GM12872 (cell line): ENCODE measurements at regions not wholly inside any gene's neighbourhood (a gene's known extent, or its start where the extent isn't known, plus 50 kb on each side); places are given as distances from the start of the nearest gene placed in this dataset.

Experiments
- TF ChIP-seq, protein P1 (sequence below): IDR thresholded peaks from 3 replicates; pipeline ENCODE4 v1.5.1; 2011; ENCODE audit warnings: low read depth, mild to moderate bottlenecking, low read length, moderate library complexity; ENCODE audit not compliant: insufficient read depth

DNA sequence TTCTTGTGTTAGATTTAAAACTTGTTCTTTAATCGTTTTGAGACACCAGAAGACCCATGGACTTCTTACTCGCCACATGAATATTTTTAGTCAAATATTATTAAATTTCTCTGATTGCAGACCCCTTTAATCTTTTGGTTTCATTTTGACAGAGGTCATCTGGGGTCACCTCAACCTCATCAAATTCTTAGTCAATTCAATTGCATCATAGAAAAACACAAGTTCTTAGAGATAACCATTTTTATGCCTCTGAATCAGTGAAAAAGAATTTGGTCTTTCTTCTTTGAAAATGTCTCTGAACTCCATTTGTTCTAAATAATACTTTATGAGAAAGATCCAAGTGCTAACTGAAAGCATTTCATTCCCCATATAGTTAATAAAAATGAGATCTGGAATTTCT is 55.2 kb upstream of the CBLN4 start:
- TF ChIP-seq, protein P1, sequence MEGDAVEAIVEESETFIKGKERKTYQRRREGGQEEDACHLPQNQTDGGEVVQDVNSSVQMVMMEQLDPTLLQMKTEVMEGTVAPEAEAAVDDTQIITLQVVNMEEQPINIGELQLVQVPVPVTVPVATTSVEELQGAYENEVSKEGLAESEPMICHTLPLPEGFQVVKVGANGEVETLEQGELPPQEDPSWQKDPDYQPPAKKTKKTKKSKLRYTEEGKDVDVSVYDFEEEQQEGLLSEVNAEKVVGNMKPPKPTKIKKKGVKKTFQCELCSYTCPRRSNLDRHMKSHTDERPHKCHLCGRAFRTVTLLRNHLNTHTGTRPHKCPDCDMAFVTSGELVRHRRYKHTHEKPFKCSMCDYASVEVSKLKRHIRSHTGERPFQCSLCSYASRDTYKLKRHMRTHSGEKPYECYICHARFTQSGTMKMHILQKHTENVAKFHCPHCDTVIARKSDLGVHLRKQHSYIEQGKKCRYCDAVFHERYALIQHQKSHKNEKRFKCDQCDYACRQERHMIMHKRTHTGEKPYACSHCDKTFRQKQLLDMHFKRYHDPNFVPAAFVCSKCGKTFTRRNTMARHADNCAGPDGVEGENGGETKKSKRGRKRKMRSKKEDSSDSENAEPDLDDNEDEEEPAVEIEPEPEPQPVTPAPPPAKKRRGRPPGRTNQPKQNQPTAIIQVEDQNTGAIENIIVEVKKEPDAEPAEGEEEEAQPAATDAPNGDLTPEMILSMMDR = no peak

DNA sequence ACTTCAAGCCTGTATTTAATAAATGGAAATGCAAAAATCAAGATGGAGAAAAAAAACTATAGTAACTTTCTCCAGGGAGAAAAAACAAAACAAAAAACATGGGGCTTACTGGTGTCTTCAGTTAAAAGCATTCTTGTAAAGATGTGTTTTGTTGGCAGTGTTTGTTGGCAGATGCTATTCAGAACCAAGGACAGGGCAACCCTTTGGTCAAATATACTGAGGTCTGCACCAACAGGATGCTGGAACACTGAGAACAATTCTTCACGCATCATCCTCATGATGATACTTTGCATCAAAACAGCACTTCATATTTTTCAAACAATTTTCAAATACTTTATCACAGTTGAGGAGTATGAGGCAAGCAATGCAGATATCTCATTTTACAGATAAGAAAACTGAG is 63.7 kb upstream of the CBLN4 start:
- TF ChIP-seq, protein P1 = no peak

DNA sequence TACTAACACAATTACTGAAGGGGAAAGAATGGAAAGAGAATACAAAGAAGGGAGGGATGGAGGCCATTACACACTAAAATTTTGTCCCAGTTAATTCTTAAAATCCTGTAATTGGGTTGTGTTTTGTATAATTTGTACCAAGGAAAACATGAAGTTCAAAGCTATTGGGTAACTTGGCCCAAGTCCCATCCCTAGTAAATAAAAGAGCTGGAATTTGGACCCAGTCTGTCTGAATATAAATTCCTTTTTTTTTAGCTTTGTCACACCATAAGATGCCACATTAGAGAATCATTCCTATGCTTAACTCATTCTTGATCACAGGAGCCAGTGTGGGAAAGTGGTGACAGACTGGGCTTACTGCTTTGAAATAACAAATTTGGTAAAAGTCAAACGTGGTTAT is 66.8 kb upstream of the CBLN4 start:
- TF ChIP-seq, protein P1 = no peak

DNA sequence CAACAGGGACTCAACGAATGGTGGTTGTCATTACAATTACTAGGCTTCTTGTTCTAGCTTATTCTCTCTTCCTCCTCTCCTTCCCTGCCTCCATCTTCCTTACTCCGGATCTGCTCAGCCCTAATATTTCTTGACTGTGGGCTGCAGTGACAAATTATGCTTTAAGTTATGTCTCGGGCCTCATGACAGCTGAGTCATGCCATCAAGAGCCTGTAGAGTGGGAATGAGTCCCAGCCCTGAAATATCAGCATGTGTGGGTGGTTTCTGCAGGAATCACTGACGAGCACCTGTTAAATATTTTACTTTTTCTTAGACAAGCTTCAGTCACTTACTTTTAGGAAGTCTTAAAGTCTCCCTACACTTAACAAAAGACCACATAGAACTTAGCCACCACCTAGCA is 83.1 kb upstream of the CBLN4 start:
- TF ChIP-seq, protein P1 = no peak

DNA sequence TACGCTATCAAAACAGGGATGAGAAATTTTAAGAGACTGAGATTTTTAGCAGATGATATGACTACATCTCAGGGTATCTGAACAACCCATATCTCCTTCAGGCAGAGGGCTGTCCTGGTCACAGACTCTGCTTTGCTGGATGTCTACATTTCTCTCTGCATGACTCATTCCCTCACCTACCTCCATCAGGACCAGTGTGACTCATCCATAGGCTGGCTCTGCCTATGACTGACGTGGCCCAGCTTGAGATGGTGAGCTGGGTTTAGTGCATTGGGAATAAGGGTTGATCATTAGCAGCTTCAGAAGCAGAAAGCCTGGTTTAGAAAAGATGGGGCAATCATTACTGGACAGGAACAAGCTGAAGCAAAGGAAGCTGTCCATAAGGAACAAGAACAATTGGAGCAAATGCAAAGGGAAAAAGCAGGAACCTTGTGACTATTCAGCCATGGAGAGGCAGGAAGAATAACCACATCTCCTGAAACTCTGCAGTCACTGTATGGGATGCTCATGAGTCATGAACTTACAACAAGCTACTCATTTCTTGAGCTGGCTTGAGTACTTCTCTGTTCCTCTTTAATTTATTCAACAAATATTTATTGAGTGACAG is 86.4 kb upstream of the CBLN4 start:
- TF ChIP-seq, protein P1 = no peak

DNA sequence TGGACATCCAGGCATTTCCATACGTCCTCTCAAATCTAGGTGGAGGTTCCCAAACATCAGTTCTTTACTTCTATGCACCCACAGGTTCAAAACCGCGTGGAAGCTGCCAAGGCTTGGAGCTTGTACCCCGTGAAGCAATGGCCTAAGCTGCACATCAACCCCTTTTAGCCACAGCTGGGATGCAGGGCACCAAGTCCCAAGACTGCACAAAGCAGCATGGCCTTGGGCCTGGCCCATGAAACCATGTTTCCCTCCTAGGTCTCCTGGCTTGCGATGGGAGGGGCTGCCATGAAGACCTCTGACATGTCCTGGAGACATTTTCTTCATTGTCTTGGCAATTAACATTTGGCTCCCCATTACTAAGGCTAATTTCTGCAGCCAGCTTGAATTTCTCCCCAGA is 88.9 kb upstream of the CBLN4 start:
- TF ChIP-seq, protein P1 = no peak

DNA sequence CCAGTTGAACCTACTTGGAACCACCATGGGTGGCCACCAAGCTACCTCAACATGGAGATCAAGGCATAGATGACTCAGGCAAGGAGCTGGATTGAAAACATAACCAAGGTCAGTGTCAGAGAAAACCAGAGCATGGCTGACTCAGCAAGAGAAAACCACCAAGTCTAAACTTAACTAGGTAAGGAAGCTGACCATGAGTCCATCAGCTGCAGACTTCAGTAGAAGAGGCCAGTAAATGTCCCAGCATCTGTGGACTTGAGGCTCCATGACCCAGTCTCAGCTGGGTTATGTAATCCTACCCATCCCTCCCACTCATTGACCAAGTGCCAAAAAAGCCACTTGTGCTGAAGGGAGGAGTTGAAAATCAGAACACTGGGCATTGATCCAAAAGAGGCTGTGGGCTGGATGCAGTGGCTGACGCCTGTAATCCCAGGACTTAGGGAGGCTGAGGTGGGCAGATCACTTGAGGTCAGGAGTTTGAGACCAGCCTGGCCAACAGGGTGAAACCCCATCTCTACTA is 93.7 kb upstream of the CBLN4 start:
- TF ChIP-seq, protein P1 = no peak
